ENCODE measurements at regions not wholly inside any gene's neighbourhood (a gene's known extent, or its start where the extent isn't known, plus 50 kb on each side); places are given as distances from the start of the nearest gene placed in this dataset.

- TF ChIP-seq SMC3 (IDR thresholded peaks at IDR 0.05; ENCODE audit: low read depth, low read length) (no peak), FOXJ3 (CRISPR knock-in tag; IDR thresholded peaks at IDR 0.05) (no peak), CHD2 (IDR thresholded peaks at IDR 0.05; ENCODE audit: low read length, partially characterized antibody) (no peak)
These were observed 97.1 kb upstream of the CDH6 start (continued) for GRCh38 chr5:31096238-31096865.

GRCh38 chr5:31095796-31096195, 97.7 kb upstream of the CDH6 start:
- no peak for DNase-seq
- no peaks in the 10 kb centered on the region for H3K36me3 ChIP-seq (replicated peaks in 1 of 2; ENCODE audit: control insufficient read depth in 1 of 2, insufficient read depth in 2 of 2, low read length in 1 of 2)
- POLR2A ChIA-PET: no interaction called here
- H3K4me2 ChIP-seq: no peak overlapping the region
- H4K20me1 ChIP-seq (ENCODE audit: insufficient read depth): no peaks in the 10 kb centered on the region
- no peak overlapping the region for H3K4me3 ChIP-seq (ENCODE audit: low read depth in 2 of 2, low read length in 1 of 2)
- TF ChIP-seq TAF1 (IDR thresholded peaks at IDR 0.05; ENCODE audit: borderline replicate concordance, low read depth, low read length): no peak
- TF ChIP-seq IRF3 (IDR thresholded peaks at IDR 0.05; ENCODE audit: low read depth, low read length): no peak
- no peak for TF ChIP-seq CHD2 (IDR thresholded peaks at IDR 0.05; ENCODE audit: low read length, partially characterized antibody)
- TF ChIP-seq SMC3 (IDR thresholded peaks at IDR 0.05; ENCODE audit: low read depth, low read length): no peak
- TF ChIP-seq FOXM1 (IDR thresholded peaks at IDR 0.05; ENCODE audit: low read depth): no peak
- TF ChIP-seq REST (IDR thresholded peaks at IDR 0.05; ENCODE audit: low read depth, low read length): no peak
- TF ChIP-seq GATA2 (CRISPR knock-in tag; IDR thresholded peaks at IDR 0.05): no peak
- no peak for TF ChIP-seq YY1 (IDR thresholded peaks at IDR 0.05; ENCODE audit: low read depth)
- TF ChIP-seq TEAD4 (IDR thresholded peaks at IDR 0.05; ENCODE audit: borderline replicate concordance, insufficient read depth): no peak
- no peaks in the 10 kb centered on the region for H3K9me3 ChIP-seq
- H3K9ac ChIP-seq: no peak overlapping the region
- no peaks in the 10 kb centered on the region for H3K9me2 ChIP-seq
- H2AFZ ChIP-seq (ENCODE audit: low read depth): no peak overlapping the region
- H3F3A ChIP-seq (replicated peaks; ENCODE audit: insufficient read depth): no peaks in the 10 kb centered on the region
- H3K4me1 ChIP-seq (ENCODE audit: control insufficient read depth in 1 of 2, insufficient read depth in 2 of 2, low read depth in 1 of 2, low read length in 1 of 2): no peaks in the 10 kb centered on the region
- H3K79me2 ChIP-seq (ENCODE audit: insufficient read depth): no peaks in the 10 kb centered on the region
- 13% methylated on average over 1 of the region's 1 CpG for WGBS (ENCODE audit: low lambda C conversion rate)
- no peaks in the 10 kb centered on the region for H3K27me3 ChIP-seq (ENCODE audit: insufficient read depth)
- CTCF ChIA-PET: no interaction called here
- H3K27ac ChIP-seq (ENCODE audit: low read depth in 2 of 2, low read length in 1 of 2): no peak overlapping the region

GRCh38 chr5:31091501-31091900, 102.0 kb upstream of the CDH6 start:
- no peaks in the 10 kb centered on the region for H3K27me3 ChIP-seq (ENCODE audit: insufficient read depth)
- H3K4me2 ChIP-seq: no peak overlapping the region
- H3K79me2 ChIP-seq (ENCODE audit: insufficient read depth): no peaks in the 10 kb centered on the region
- ChIA-PET POLR2A (no interaction called here), CTCF (no interaction called here)
- no peak overlapping the region for H2AFZ ChIP-seq (ENCODE audit: low read depth)
- no peak for DNase-seq
- no peak overlapping the region for H3K27ac ChIP-seq (ENCODE audit: low read depth in 2 of 2, low read length in 1 of 2)
- H3F3A ChIP-seq (replicated peaks; ENCODE audit: insufficient read depth): no peaks in the 10 kb centered on the region
- H3K9me3 ChIP-seq: no peaks in the 10 kb centered on the region
- H3K9ac ChIP-seq: no peak overlapping the region
- no peaks in the 10 kb centered on the region for H4K20me1 ChIP-seq (ENCODE audit: insufficient read depth)
- no peaks in the 10 kb centered on the region for H3K9me2 ChIP-seq
- no peaks in the 10 kb centered on the region for H3K4me1 ChIP-seq (ENCODE audit: control insufficient read depth in 1 of 2, insufficient read depth in 2 of 2, low read depth in 1 of 2, low read length in 1 of 2)
- H3K36me3 ChIP-seq (replicated peaks in 1 of 2; ENCODE audit: control insufficient read depth in 1 of 2, insufficient read depth in 2 of 2, low read length in 1 of 2): no peaks in the 10 kb centered on the region
- no peak overlapping the region for H3K4me3 ChIP-seq (ENCODE audit: low read depth in 2 of 2, low read length in 1 of 2)
- 8% methylated on average over 5 of the region's 5 CpGs for WGBS (ENCODE audit: low lambda C conversion rate)
- TF ChIP-seq GABPA (IDR thresholded peaks at IDR 0.05; ENCODE audit: low read depth) (no peak), YY1 (IDR thresholded peaks at IDR 0.05; ENCODE audit: low read depth) (no peak), ZBTB33 (IDR thresholded peaks at IDR 0.05; ENCODE audit: borderline replicate concordance, low read depth) (no peak), NFIC (IDR thresholded peaks at IDR 0.05; ENCODE audit: borderline replicate concordance) (no peak), USF2 (IDR thresholded peaks at IDR 0.05; ENCODE audit: borderline replicate concordance, low read depth, low read length) (no peak), NRF1 (IDR thresholded peaks at IDR 0.05; ENCODE audit: low read depth, low read length) (no peak), USF1 (IDR thresholded peaks at IDR 0.05; ENCODE audit: borderline replicate concordance, low read depth) (no peak), TCF12 (IDR thresholded peaks at IDR 0.05) (no peak), FOXJ3 (CRISPR knock-in tag; IDR thresholded peaks at IDR 0.05) (no peak), TAF1 (IDR thresholded peaks at IDR 0.05; ENCODE audit: borderline replicate concordance, low read depth, low read length) (no peak)

All from SK-N-SH (cell line).